ENCODE measurements at regions not wholly inside any gene's neighbourhood (a gene's known extent, or its start where the extent isn't known, plus 50 kb on each side); places are given as distances from the start of the nearest gene placed in this dataset.

GRCh38 chr4:125390126-125390525 lies 75.4 kb downstream of the FAT4 start (continued):
- TF ChIP-seq REST (IDR thresholded peaks at IDR 0.05; ENCODE audit: borderline replicate concordance in 1 of 2, low read depth in 1 of 2, low read length in 2 of 2) (no peak), PAX8 (CRISPR knock-in tag; IDR thresholded peaks at IDR 0.05; ENCODE audit: borderline replicate concordance) (no peak)

GRCh38 chr4:125390727-125391126 lies 76.0 kb downstream of the FAT4 start:
- H3K27ac ChIP-seq (ENCODE audit: extremely low read length, insufficient read depth, low read length), result no peak overlapping the region
- H3K4me2 ChIP-seq (ENCODE audit: low read depth, low read length), result no peak overlapping the region
- BruUV-seq (replicated peaks), result no TSS peak
- ChIA-PET POLR2A (no interaction called here), CTCF (ENCODE audit: low intra/inter-chr PET ratio, low total read pairs) (no interaction called here)
- H3K4me3 ChIP-seq (replicated peaks in 1 of 3; ENCODE audit: insufficient read depth in 1 of 3, low read depth in 2 of 3, low read length in 3 of 3), result no peak overlapping the region
- DNase-seq (ENCODE audit: low spot score) (no peak), ATAC-seq (no peak), FAIRE-seq (no peak)
- H3K36me3 ChIP-seq (replicated peaks in 1 of 2; ENCODE audit: control insufficient read depth in 1 of 2, insufficient read depth in 2 of 2, low read length in 2 of 2), result no peaks in the 10 kb centered on the region
- no peaks in the 10 kb centered on the region for H3K4me1 ChIP-seq (ENCODE audit: insufficient read depth, low read length)
- intact Hi-C loops (cut with micrococcal nuclease; ENCODE audit: unreplicated experiment), result no loop called here
- in situ Hi-C loops (cut with HindIII; ENCODE audit: extremely low pct_ligation_motif_present, low pct_unique_long_range_greater_than_20kb), result no loop called here
- H3K79me2 ChIP-seq (ENCODE audit: insufficient read depth, low read length), result no peaks in the 10 kb centered on the region
- H2AFZ ChIP-seq (ENCODE audit: low read length), result no peak overlapping the region
- no peaks in the 10 kb centered on the region for H3K27me3 ChIP-seq (ENCODE audit: control insufficient read depth in 1 of 2, insufficient read depth in 2 of 2, low read length in 2 of 2)
- H3K9ac ChIP-seq (ENCODE audit: insufficient read depth, low read depth, low read length), result no peak overlapping the region
- no peaks in the 10 kb centered on the region for H3K9me3 ChIP-seq (ENCODE audit: low read length)
- H4K20me1 ChIP-seq (ENCODE audit: insufficient read depth, low read length), result no peaks in the 10 kb centered on the region
- TF ChIP-seq ZNF20 (CRISPR knock-in tag; IDR thresholded peaks at IDR 0.05), result no peak
- TF ChIP-seq ZFP91 (CRISPR knock-in tag; IDR thresholded peaks at IDR 0.05; ENCODE audit: borderline replicate concordance), result no peak
- TF ChIP-seq ZNF256 (CRISPR knock-in tag; conservative IDR thresholded peaks at IDR 0.05), result no peak
- no peak for TF ChIP-seq ZNF839 (CRISPR knock-in tag; IDR thresholded peaks at IDR 0.05; ENCODE audit: borderline replicate concordance)
- TF ChIP-seq ZNF350 (CRISPR knock-in tag; IDR thresholded peaks at IDR 0.05; ENCODE audit: borderline replicate concordance, low read depth), result no peak
- no peak for TF ChIP-seq ZNF121 (CRISPR knock-in tag; IDR thresholded peaks at IDR 0.05)
- no peak for TF ChIP-seq ZNF281 (CRISPR knock-in tag; IDR thresholded peaks at IDR 0.05; ENCODE audit: borderline replicate concordance)
- TF ChIP-seq ZNF10 (CRISPR knock-in tag; IDR thresholded peaks at IDR 0.05; ENCODE audit: borderline replicate concordance, low read depth), result no peak
- TF ChIP-seq ELF4 (CRISPR knock-in tag; IDR thresholded peaks at IDR 0.05; ENCODE audit: borderline replicate concordance), result no peak
- TF ChIP-seq ZFP36L1 (CRISPR knock-in tag; IDR thresholded peaks at IDR 0.05), result no peak
